Medulla oblongata (tissue), 1 donor: ENCODE measurements at regions not wholly inside any gene's neighbourhood (a gene's known extent, or its start where the extent isn't known, plus 50 kb on each side); places are given as distances from the start of the nearest gene placed in this dataset.
"Not testable (repeated sequence)": the region's sequence is repeated elsewhere in the genome, so short reads cannot be mapped to it uniquely, and the experiment has no call there.

ENCODE experiments used
- DNase-seq: peaks from one replicate; pipeline ENCODE4 v3.0.0-alpha.2; 2015; ENCODE audit errors: extremely low spot score

GRCh38 chr6:74415056-74415455, 719.1 kb downstream of the CD109 start:
- DNase-seq = no peak

DNA sequence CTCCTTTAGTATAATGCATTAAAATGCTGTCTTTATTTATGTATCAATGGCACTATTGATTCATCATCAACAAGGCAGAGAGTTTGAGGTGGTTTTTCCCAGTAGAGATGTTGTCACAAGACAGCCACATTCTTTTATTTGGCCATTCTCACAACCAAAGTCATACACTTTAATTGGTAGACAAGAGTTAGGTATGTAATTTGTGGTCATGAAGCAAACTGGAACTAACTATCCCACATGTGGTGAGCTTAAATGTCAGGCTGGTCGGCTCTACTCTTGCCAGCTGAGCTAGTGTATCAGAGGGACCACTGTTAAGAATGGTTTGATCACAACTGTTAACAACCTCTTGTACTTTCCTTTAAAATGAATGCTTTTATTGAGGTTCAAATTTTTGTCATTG, 714.6 kb downstream of the CD109 start:
- no peak for DNase-seq

DNA sequence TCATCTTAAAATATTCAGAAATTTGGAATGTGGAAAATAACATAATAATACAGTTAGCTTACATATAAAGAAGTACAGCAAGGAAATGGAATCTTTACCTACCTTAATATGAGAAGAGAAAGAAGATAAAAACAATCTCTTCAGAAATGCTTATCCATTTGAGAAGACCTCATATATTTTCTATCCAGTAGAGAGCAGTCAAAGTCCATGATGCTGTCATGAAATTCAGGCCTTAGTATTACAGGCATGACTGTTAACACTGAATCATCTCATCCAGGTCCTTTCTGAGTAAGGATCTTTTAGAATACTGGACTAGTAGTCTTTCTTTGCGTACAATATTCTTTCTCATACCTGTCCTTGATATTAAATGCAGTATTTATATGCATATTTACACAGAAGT, 713.4 kb downstream of the CD109 start:
- DNase-seq = peak; percentile 17

DNA sequence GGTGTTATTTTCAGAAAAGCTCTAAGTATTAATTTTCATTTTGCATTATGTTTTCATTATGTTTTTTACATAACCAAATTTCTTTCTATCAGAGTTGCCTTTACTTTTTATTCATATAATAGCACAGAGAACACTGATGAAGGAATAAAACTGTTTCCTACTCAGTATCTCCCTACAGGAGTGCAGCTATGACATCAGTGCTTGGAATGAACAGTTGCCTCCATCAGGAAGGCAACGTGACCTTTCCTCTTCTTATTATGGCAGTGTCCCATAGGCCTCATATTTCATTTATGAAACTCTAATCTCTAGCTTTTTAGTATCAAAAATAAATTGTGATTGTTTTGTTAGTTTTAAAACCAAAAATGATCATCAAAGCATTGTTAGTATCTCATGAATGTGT, 712.8 kb downstream of the CD109 start:
- no peak for DNase-seq

- DNase-seq = no peak
These were observed 708.4 kb downstream of the CD109 start for GRCh38 chr6:74404366-74404765.

GRCh38 chr6:74402781-74403180, 706.8 kb downstream of the CD109 start:
- DNase-seq = no peak

DNA sequence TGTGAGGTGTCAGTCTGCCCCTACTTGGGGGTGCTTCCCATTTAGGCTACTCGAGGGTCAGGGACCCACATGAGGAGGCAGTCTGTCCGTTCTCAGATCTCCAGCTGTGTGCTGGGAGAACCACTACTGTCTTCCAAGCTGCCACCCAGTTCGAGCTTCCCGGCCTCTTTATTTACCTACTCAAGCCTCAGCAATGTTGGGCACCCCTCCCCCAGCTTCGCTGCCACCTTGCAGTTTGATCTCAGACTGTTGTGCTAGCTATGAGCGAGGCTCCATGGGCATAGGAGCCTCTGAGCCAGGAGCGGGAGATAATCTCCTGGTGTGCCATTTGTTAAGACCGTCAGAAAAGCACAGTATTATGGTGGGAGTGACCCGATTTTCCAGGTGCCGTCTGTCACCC, 682.4 kb downstream of the CD109 start:
- not testable (repeated sequence) for DNase-seq

- no peak for DNase-seq
These were observed 673.6 kb downstream of the CD109 start for GRCh38 chr6:74369556-74369993.

DNA sequence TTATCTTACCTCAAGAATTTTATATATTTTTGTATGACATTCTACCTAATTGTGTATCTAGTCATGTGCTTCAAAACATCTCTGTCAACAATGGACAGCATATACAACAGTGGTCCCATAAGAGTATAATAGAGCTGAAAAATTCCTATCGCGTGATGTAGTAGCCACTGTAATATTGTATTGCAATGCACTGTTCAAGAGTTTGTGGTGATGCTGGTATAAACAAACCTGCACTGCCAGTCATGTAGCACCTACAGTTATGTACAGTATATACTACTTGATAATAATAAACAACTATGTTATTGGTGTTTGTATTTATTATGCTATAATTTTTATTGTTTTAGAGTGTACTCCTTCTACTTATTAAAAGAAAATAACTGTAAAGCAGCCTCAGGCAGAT, 672.7 kb downstream of the CD109 start:
- DNase-seq = no peak

- no peak for DNase-seq
These were observed 670.6 kb downstream of the CD109 start for GRCh38 chr6:74366634-74367033.

GRCh38 chr6:74362391-74362790, 666.4 kb downstream of the CD109 start:
- no peak for DNase-seq

DNA sequence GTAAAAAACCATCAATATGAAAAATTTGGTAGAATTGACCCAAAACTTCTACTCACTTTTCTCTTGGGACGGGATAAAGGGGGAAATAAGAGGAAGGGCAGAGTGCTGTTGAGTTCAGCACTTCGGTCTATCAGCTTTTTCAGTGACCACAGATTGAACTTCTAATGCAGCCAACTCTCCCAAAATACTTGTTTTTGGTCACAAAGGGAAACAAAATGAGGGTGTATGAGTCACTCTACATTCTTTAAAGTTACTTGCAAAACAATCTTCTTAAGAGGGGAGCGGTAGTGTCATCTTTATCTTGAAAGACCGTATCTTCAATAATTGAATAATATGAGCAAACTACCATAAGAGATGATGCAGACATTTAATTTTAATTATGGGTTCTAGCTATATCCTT, 661.3 kb downstream of the CD109 start:
- DNase-seq = no peak

- no peak for DNase-seq
These were observed 660.4 kb downstream of the CD109 start for GRCh38 chr6:74356391-74356790.

- DNase-seq = no peak
These were observed 651.0 kb downstream of the CD109 start for GRCh38 chr6:74346936-74347535.

DNA sequence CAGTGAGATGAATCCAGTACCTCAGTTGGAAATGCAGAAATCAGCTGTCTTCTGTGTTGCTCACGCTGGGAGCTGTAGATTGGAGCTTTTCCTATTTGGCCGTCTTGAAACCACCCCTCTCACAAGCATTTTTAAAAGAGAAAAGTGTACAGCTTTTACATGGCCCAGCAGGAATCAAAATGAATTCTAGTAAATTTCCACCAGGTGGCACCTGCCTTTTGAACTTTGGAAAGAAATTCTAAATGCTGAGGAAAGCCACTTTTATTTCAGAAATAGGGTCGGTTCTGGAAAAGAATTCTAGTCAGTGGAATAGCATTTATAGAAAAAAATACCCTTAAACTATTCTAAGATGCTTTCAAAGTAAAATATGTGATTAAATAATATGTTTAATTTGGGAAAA, 647.8 kb downstream of the CD109 start:
- DNase-seq = no peak

- not testable (repeated sequence) for DNase-seq
These were observed 647.3 kb downstream of the CD109 start for GRCh38 chr6:74343321-74343720.

GRCh38 chr6:74334722-74335121, 638.7 kb downstream of the CD109 start:
- DNase-seq = no peak

DNA sequence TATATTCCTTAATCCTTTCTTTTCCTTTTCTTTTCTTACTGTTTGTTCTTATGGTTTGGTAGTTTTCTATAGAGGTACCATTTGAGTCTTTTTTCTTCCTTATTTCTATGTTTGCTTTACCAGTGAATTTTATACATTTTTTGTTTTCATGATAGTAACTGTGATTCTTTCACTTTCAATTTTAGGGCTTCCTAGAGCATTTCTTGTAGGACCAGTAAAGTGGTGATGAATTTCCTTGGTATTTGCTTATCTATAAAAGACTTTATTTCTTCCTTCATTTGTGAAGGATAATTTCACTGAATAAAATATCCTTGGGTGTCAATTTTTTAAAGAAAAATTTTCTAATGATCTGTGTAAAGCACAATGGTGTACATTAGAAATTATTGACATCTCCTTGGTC, 637.4 kb downstream of the CD109 start:
- no peak for DNase-seq

DNA sequence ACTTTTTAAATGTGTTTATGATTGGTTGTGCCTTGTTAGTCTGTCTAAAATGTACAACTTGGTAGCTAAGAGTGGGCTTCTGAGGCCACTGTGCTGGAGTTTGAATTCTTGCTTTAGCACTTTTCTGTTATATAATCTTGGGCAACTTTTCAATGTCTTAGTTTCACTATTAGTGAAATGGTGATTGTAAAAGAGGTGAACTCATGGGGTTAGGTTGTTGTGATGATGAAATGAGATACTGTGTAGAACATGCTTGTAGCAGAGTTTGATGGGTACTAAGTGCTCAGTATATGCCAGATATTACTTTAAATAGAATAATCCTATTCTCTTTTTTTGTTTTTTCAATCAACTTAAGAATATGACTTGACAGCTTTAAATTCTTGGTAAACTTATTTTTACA, 624.7 kb downstream of the CD109 start:
- no peak for DNase-seq

DNA sequence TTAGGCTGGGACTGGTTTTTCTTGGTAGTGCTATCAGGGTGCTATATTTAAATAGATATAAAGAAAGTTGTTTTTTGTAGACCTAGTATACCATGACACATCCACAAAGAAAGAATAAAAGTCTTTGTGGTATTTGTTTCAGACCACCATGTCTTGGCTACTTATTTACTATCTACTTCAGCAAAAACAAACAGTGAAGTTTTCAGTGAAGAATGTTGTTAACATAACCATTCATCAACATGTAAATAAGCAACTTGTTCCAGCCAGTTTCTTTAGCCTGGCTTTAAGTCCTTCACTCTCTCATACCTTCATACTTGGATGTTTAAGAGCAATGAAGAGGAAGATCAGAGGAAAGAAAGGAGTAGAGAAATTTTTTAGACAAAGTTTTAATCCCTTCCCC, 624.1 kb downstream of the CD109 start:
- no peak for DNase-seq

DNA sequence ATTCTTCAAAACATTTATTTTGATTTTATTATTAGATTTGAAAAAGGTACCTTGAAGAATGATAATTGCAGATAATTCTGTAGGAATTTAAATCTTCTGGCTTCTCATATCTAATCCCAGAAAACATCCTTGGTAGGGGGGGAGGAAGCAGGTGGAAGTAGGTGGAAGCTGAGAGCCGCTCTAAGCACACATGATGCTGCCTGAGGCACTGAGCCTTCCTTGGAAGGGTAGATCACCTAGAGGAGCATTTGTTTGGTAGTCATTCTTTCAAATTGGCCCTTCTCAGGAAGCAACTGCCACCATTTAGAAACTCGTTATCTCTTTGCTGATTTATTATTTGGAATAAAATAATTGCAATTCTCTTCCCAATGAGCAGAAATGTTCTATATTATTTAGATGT, 623.3 kb downstream of the CD109 start:
- DNase-seq = no peak

GRCh38 chr6:74318738-74319137, 622.7 kb downstream of the CD109 start:
- no peak for DNase-seq

- no peak for DNase-seq
These were observed 616.1 kb downstream of the CD109 start for GRCh38 chr6:74312081-74312480.

DNA sequence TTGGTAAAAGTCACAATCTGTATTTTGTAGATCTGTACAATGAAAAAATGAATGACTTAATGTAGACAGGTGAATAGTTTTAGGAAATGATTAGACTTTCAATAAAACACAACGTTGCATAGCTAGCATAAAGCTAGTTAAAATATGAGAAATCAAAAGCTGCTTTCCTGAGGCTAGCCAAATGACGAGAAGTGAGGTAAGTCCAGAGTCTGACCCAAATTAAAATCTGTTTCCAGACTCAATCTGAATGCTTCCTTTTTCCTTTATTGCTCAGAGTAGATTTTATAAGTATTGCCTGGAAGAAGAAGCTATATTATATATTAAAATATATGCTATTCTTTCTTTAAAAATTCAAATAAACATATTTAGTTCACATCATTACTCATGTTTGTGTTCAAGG, 615.4 kb downstream of the CD109 start:
- no peak for DNase-seq
